Right atrium auricular region (tissue), 2 donors: ENCODE measurements at regions not wholly inside any gene's neighbourhood (a gene's known extent, or its start where the extent isn't known, plus 50 kb on each side); places are given as distances from the start of the nearest gene placed in this dataset.

Experiments used
- DNase-seq: peaks from one replicate; pipeline ENCODE4 v3.0.0-alpha.2; 2019; ENCODE audit warnings: low spot score
- H3K27ac ChIP-seq, 2 donors: fragments of 200-600 bp; sonication (generic); 1 replicate in 1 of 2; 2 replicates in 1 of 2; pipeline ENCODE4 v1.5.1; 2016 to 2019
- H3K27me3 ChIP-seq, 2 donors: fragments of 200-600 bp; sonication (generic); one replicate each; pipeline versions ENCODE4 v1.5.1 to v1.6.0; 2017 to 2019
- H3K36me3 ChIP-seq: fragments of 200-600 bp; sonication (generic); one replicate; pipeline ENCODE4 v1.5.1; 2016
- H3K4me1 ChIP-seq, 2 donors: fragments of 200-600 bp; sonication (generic); one replicate each; pipeline versions ENCODE4 v1.5.1 to v1.6.0; 2017 to 2019
- H3K4me3 ChIP-seq, 2 donors: fragments of 200-600 bp; sonication (generic); 1 replicate in 1 of 2; 2 replicates in 1 of 2; pipeline ENCODE4 v1.5.1; 2017 to 2019; ENCODE audit warnings: mild to moderate bottlenecking in 1 of 2, moderate library complexity in 1 of 2
- H3K9me3 ChIP-seq, 2 donors: fragments of 200-600 bp; sonication (generic); one replicate each; pipeline ENCODE4 v1.5.1; 2019
- CTCF ChIP-seq, 2 donors: fragments of 200-600 bp; sonication (generic); IDR thresholded peaks; one replicate each; pipeline ENCODE4 v1.5.1; 2019; ENCODE audit warnings: antibody characterized with exemption in 2 of 2

DNA sequence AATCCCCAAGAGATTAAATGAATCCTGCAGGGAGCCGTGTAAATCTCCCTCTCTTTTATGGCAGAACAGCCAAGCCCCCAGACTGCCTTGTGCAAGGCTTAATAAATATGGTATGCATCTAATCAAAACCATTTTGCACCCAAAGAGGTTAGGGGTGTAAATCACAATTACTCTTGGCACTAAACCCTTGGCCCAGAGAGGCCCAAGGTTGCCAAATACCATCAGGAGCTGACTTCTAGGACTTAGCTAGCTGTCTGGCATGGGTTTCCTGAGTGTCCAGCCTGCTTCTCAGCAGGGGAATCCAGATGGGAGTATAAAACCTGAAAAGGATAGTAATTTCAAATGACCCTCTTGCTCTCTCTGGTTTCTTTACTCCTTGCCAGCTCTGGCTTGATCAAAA lies 610.4 kb downstream of the MED13L start:
- Histone ChIP-seq H3K9me3 (no peaks in the 10 kb centered on the region), H3K27me3 (no peaks in the 10 kb centered on the region), H3K4me1 (no peaks in the 10 kb centered on the region), H3K4me3 (no peak overlapping the region), H3K27ac (no peak overlapping the region), H3K36me3 (no peaks in the 10 kb centered on the region)
- DNase-seq: no peak
- no peak for TF ChIP-seq CTCF (IDR thresholded peaks at IDR 0.05)

DNA sequence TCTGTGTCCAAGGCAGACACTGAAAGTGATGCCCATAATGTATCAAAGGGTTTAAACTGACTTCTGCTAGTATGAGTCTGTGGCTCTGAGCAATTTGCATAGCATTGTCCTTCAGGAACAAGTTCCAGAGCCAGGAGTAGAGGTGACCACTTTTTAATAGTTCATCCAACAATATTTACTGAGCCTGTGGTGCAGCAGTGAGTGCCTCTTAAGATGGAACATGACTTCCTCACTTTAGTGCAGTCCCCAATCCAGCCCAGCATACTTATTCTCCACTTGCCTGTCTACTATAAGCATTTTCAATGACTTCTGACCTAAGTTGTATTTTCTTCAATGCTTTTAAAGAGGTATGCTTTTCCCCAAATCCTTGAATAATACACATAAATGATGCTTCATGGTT lies 611.3 kb downstream of the MED13L start:
- Histone ChIP-seq H3K4me3 (no peak overlapping the region), H3K9me3 (no peaks in the 10 kb centered on the region), H3K36me3 (no peaks in the 10 kb centered on the region), H3K4me1 (peaks cover 0 to 5% of the 10 kb centered on the region in 2 donors), H3K27ac (no peak overlapping the region), H3K27me3 (no peaks in the 10 kb centered on the region)
- no peak for TF ChIP-seq CTCF (IDR thresholded peaks at IDR 0.05)
- DNase-seq: no peak

- peak in 1 of 2 donors; percentile 23 for TF ChIP-seq CTCF (IDR thresholded peaks at IDR 0.05)
- H3K9me3 ChIP-seq: no peaks in the 10 kb centered on the region
- peaks cover 0 to 5% of the 10 kb centered on the region in 2 donors for H3K4me1 ChIP-seq
- no peaks in the 10 kb centered on the region for H3K27me3 ChIP-seq
- no peak overlapping the region for H3K27ac ChIP-seq
- DNase-seq: no peak
- H3K36me3 ChIP-seq: no peaks in the 10 kb centered on the region
- no peak overlapping the region for H3K4me3 ChIP-seq
Observed at GRCh38 chr12:115661112-115661511, 616.4 kb downstream of the MED13L start.

- DNase-seq: peak; percentile 61
- H3K27me3 ChIP-seq: no peaks in the 10 kb centered on the region
- no peaks in the 10 kb centered on the region for H3K9me3 ChIP-seq
- no peak for TF ChIP-seq CTCF (IDR thresholded peaks at IDR 0.05)
- no peaks in the 10 kb centered on the region for H3K36me3 ChIP-seq
- H3K27ac ChIP-seq: peak overlapping the region in 1 of 2 donors; percentile 40
- peaks cover 0 to 5% of the 10 kb centered on the region in 2 donors for H3K4me1 ChIP-seq
- H3K4me3 ChIP-seq: no peak overlapping the region
Observed at GRCh38 chr12:115660211-115660805, 617.2 kb downstream of the MED13L start.

- TF ChIP-seq CTCF (IDR thresholded peaks at IDR 0.05): no peak
- Histone ChIP-seq H3K27ac (peak overlapping the region in 1 of 2 donors; percentile 40), H3K4me1 (peaks cover 0 to 5% of the 10 kb centered on the region in 2 donors), H3K4me3 (no peak overlapping the region), H3K36me3 (no peaks in the 10 kb centered on the region), H3K9me3 (no peaks in the 10 kb centered on the region), H3K27me3 (no peaks in the 10 kb centered on the region)
- DNase-seq: no peak
Observed at GRCh38 chr12:115659422-115659821, 618.1 kb downstream of the MED13L start.
